Lower leg skin (tissue), 3 donors: ENCODE measurements at regions not wholly inside any gene's neighbourhood (a gene's known extent, or its start where the extent isn't known, plus 50 kb on each side); places are given as distances from the start of the nearest gene placed in this dataset.

ENCODE experiments used
- POLR2A ChIP-seq, 2 donors: fragments of 450-650 bp; IDR thresholded peaks; one replicate each; pipeline ENCODE4 v1.6.1; 2016 to 2017; ENCODE audit warnings: antibody characterized with exemption in 2 of 2, mild to moderate bottlenecking in 1 of 2, moderate library complexity in 1 of 2
- TF ChIP-seq, protein P1 (sequence below), 3 donors: fragments of 450-650 bp; IDR thresholded peaks; one replicate each; pipeline ENCODE4 v1.5.1; 2016; ENCODE audit warnings: antibody characterized with exemption in 3 of 3, mild to moderate bottlenecking in 3 of 3, moderate library complexity in 2 of 3

DNA sequence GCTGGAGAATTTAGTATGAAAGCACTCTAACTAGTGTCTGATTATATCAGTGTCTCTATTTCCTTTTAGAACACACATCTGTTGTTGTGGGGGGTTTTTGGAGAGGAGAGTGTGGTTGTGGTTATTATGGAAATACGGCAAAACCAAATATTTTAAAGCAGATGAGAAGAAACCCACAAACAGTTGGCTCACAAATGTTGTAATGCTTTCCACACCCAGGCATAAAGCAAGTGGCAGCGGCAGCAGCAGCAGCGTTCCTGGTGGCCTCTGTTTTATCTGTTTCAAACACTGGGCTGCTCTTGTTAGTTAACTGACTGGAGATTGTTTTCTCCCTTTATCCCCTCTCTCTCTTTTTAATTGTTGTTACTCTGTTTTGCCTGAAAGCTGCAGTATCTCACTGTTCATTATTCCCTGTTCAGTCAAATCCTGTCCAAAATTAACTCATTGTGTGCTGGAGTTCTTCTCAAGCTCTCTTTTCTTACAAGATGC is 1045.5 kb upstream of the NR2F2 start:
- TF ChIP-seq, protein P1, sequence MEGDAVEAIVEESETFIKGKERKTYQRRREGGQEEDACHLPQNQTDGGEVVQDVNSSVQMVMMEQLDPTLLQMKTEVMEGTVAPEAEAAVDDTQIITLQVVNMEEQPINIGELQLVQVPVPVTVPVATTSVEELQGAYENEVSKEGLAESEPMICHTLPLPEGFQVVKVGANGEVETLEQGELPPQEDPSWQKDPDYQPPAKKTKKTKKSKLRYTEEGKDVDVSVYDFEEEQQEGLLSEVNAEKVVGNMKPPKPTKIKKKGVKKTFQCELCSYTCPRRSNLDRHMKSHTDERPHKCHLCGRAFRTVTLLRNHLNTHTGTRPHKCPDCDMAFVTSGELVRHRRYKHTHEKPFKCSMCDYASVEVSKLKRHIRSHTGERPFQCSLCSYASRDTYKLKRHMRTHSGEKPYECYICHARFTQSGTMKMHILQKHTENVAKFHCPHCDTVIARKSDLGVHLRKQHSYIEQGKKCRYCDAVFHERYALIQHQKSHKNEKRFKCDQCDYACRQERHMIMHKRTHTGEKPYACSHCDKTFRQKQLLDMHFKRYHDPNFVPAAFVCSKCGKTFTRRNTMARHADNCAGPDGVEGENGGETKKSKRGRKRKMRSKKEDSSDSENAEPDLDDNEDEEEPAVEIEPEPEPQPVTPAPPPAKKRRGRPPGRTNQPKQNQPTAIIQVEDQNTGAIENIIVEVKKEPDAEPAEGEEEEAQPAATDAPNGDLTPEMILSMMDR (IDR thresholded peaks at IDR 0.05) = no peak
- TF ChIP-seq POLR2A (IDR thresholded peaks at IDR 0.05) = no peak
